ENCODE measurements at regions not wholly inside any gene's neighbourhood (a gene's known extent, or its start where the extent isn't known, plus 50 kb on each side); places are given as distances from the start of the nearest gene placed in this dataset.

DNA sequence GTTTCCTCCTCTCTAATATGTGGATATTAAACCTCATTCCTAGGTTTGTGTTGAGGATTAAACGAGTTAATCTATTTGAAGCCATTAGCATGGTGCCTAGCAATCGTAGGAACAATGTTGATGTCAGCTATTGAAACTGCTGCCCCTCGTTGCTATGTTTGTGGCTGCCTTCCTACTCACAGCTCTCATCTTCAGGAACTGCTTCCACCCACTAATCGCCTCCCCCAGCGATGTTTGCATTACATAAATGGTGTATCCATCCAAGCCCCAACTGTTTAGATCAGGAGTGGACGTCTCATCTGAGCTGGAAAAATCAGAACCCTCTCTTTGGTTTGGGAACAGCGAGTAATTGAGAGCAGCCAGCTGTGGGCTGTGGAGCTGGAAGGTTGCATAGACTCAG is 416.6 kb downstream of the ARHGEF28 start:
- TF ChIP-seq POLR2A (IDR thresholded peaks at IDR 0.05) = no peak
- TF ChIP-seq, protein P1, sequence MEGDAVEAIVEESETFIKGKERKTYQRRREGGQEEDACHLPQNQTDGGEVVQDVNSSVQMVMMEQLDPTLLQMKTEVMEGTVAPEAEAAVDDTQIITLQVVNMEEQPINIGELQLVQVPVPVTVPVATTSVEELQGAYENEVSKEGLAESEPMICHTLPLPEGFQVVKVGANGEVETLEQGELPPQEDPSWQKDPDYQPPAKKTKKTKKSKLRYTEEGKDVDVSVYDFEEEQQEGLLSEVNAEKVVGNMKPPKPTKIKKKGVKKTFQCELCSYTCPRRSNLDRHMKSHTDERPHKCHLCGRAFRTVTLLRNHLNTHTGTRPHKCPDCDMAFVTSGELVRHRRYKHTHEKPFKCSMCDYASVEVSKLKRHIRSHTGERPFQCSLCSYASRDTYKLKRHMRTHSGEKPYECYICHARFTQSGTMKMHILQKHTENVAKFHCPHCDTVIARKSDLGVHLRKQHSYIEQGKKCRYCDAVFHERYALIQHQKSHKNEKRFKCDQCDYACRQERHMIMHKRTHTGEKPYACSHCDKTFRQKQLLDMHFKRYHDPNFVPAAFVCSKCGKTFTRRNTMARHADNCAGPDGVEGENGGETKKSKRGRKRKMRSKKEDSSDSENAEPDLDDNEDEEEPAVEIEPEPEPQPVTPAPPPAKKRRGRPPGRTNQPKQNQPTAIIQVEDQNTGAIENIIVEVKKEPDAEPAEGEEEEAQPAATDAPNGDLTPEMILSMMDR (IDR thresholded peaks at IDR 0.05) = no peak
- 82 to 87% (median 84%) methylated on average over 7 of the region's 7 CpGs for WGBS, 4 donors

DNA sequence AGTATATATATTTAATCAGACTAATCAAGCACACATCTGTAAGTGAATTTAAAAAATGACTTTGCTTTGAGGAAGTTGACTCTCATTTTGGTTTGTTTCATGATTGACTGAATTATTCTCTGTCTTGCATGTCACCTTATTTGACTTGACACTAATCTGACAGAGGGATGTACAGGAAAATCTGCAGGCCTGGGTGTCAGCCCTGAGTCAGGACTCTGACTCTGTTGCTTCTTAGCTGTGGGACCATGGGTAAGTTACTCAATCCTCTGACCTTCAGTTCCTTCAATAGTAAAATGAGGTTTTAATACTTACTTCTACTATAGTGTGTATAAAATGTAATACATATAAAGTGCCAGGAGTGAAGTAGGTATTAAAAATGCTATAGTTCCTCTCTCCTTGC is 415.9 kb downstream of the ARHGEF28 start:
- H3K9me3 ChIP-seq = no peaks in the 10 kb centered on the region
- no peak overlapping the region for H3K4me3 ChIP-seq
- no peaks in the 10 kb centered on the region for H3K36me3 ChIP-seq
- no peaks in the 10 kb centered on the region for H3K27me3 ChIP-seq
- H3K27ac ChIP-seq = no peak overlapping the region
- TF ChIP-seq POLR2A (IDR thresholded peaks at IDR 0.05) = no peak
- TF ChIP-seq, protein P1 (IDR thresholded peaks at IDR 0.05) = no peak
- no peak for ATAC-seq
- DNase-seq = no peak
- intact Hi-C loops (cut with DNase I) = no loop called here
- peaks cover 0 to 4% (median 0%) of the 10 kb centered on the region in 12 donors for H3K4me1 ChIP-seq

More for the DNA sequence above, 416.6 kb downstream of the ARHGEF28 start:
- ATAC-seq = no peak
- Histone ChIP-seq H3K27me3 (no peaks in the 10 kb centered on the region), H3K4me1 (peaks cover 0 to 4% (median 0%) of the 10 kb centered on the region in 12 donors), H3K36me3 (no peaks in the 10 kb centered on the region), H3K9me3 (no peaks in the 10 kb centered on the region), H3K27ac (no peak overlapping the region), H3K4me3 (no peak overlapping the region)
- no peak for DNase-seq
- intact Hi-C loops (cut with DNase I) = no loop called here

DNA sequence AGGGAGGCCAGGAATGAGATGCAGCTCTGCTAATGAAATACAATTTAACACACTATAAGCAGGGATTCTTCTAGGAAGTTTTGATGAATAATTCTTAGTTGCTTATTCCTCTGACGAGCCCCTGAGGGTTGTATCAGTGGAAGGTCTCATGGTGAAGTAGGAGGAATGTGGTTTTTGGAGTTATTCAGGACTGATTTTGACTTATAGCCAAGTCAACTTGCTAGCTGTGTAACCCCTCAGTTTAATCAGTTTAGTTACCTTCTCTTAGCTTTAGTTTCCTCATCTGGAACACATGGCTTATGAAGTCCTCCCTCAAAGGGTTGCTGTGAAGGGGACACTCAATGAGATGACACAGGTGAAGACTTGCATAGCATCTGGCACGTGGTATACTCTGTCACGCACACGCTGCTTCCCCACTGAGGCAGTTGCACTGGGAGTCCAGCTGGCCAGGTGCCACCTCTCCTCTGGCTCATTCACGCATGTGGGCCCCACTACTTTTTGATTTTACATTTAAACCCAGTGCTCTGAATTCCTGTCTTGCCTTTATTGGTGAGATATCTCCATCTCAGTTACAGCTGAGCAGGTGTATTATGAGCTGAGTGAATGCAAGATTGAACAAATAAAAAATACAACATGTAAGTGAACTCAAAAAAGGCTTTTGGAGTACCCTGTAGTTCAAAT is 415.0 kb downstream of the ARHGEF28 start:
- Histone ChIP-seq H3K4me1 (peaks cover 0 to 6% (median 0%) of the 10 kb centered on the region in 12 donors), H3K4me3 (no peak overlapping the region), H3K9me3 (no peaks in the 10 kb centered on the region), H3K36me3 (no peaks in the 10 kb centered on the region), H3K27ac (no peak overlapping the region), H3K27me3 (no peaks in the 10 kb centered on the region)
- no peak for TF ChIP-seq POLR2A (IDR thresholded peaks at IDR 0.05)
- TF ChIP-seq, protein P1 (IDR thresholded peaks at IDR 0.05) = no peak
- DNase-seq = no peak
- 72 to 74% (median 73%) methylated on average over 5 of the region's 5 CpGs for WGBS, 4 donors
- intact Hi-C loops (cut with DNase I) = no loop called here
- ATAC-seq = no peak

DNA sequence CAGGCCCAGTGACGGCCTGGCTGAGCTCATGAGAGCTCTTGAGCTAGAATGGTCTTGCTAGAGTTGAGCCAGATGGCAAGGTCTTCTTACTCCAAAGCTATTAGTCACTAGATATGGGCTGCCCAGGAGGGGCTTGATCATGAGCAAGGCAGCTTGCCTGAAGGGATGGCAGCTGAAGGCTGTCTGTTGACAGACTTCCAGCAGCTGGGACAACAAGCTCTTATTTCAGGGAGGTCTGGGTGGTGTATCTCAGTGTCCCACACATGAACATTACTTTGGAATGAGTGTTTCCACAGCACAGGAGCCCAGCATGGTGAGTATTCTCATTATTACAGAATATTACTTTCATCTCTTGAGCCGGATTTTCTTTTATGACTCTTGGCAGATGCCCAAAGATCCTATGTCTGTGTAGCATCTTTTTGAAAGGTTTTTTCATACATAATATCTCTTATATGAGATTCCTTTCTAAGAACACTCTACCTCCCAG is 414.1 kb downstream of the ARHGEF28 start:
- TF ChIP-seq, protein P1 (IDR thresholded peaks at IDR 0.05) = no peak
- no peak for TF ChIP-seq POLR2A (IDR thresholded peaks at IDR 0.05)
- peak in 3 of 5 donors; percentile 25 to 71 (median 56) for DNase-seq
- intact Hi-C loops (cut with DNase I) = no loop called here
- no peak overlapping the region for H3K4me3 ChIP-seq
- no peaks in the 10 kb centered on the region for H3K9me3 ChIP-seq
- no peaks in the 10 kb centered on the region for H3K36me3 ChIP-seq
- H3K4me1 ChIP-seq = peaks cover 0 to 12% (median 1%) of the 10 kb centered on the region in 12 donors
- 67 to 80% (median 78%) methylated on average over 2 of the region's 2 CpGs for WGBS, 4 donors
- peak; percentile 51 to 91 (median 80) for ATAC-seq
- H3K27ac ChIP-seq = no peak overlapping the region
- H3K27me3 ChIP-seq = no peaks in the 10 kb centered on the region
